ENCODE measurements at regions not wholly inside any gene's neighbourhood (a gene's known extent, or its start where the extent isn't known, plus 50 kb on each side); places are given as distances from the start of the nearest gene placed in this dataset.

GRCh38 chr13:21822029-21822428, 151.2 kb downstream of the FGF9 start:
- H2BK5ac ChIP-seq (ENCODE audit: low read depth, low read length, poor library complexity): no peak overlapping the region
- H3K79me1 ChIP-seq (ENCODE audit: low read length): no peaks in the 10 kb centered on the region

DNA sequence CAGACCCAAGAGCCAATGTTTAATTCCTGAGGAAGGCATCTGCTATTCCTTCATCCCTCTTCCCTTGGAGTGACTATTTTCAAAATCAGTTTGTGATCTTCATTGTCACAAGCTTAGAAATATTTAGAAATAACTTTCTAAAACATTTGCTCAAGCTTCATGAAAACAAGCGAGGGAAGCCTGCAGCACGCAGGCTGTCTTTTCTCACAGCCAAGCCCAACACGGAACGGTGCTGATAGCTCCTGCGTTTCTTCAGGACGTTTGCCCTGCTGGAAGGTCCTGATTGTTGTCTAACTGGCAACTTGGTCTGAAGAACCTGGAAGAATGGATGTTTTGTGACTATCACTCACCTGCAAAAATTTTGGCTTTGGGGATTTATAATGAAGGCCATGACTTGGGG, 152.5 kb downstream of the FGF9 start:
- no peak overlapping the region for H2BK120ac ChIP-seq (ENCODE audit: insufficient read depth, low read length, poor library complexity)
- no peak for DNase-seq
- WGBS (ENCODE audit: extremely low coverage, insufficient coverage, insufficient read length): no CpG with 5 or more reads among the region's 6 CpGs

More at GRCh38 chr13:21822029-21822428, 151.2 kb downstream of the FGF9 start:
- H3K23ac ChIP-seq (ENCODE audit: low read length): no peak overlapping the region
- no peaks in the 10 kb centered on the region for H3K36me3 ChIP-seq (ENCODE audit: control insufficient read depth in 1 of 2, insufficient read depth in 2 of 2, low read length in 2 of 2)
- H2BK12ac ChIP-seq (ENCODE audit: low read length): no peak overlapping the region
- no peak overlapping the region for H2BK120ac ChIP-seq (ENCODE audit: insufficient read depth, low read length, poor library complexity)
- no peak overlapping the region for H3K4ac ChIP-seq (ENCODE audit: low read depth, low read length)
- H4K91ac ChIP-seq (ENCODE audit: low read depth, low read length): no peak overlapping the region
- peaks cover 8% of the 10 kb centered on the region for H3K9me3 ChIP-seq (ENCODE audit: insufficient read depth, low read depth, low read length)
- no peaks in the 10 kb centered on the region for H3K4me1 ChIP-seq (ENCODE audit: control insufficient read depth in 1 of 2, insufficient read depth in 2 of 2, low read length in 2 of 2)
- H3K27ac ChIP-seq (ENCODE audit: low read depth, low read length): no peak overlapping the region
- no peak overlapping the region for H3K14ac ChIP-seq (ENCODE audit: low read length)
- no peak overlapping the region for H3K4me3 ChIP-seq (ENCODE audit: low read depth, low read length)
- H2AK5ac ChIP-seq (ENCODE audit: low read length): no peak overlapping the region
- no peak overlapping the region for H3K9ac ChIP-seq (ENCODE audit: low read length)
- no peak overlapping the region for H4K12ac ChIP-seq (ENCODE audit: low read depth, low read length)
- WGBS (ENCODE audit: extremely low coverage, insufficient coverage, insufficient read length): no CpG with 5 or more reads among the region's 4 CpGs
- H2AFZ ChIP-seq (ENCODE audit: insufficient read depth, low read length, poor library complexity): no peak overlapping the region
- no peak overlapping the region for H3K4me2 ChIP-seq (ENCODE audit: low read length)
- H3K27me3 ChIP-seq (ENCODE audit: insufficient read depth, low read length): no peaks in the 10 kb centered on the region
- H3K18ac ChIP-seq (ENCODE audit: low read length): no peak overlapping the region
- no peak overlapping the region for H4K8ac ChIP-seq (ENCODE audit: low read depth, low read length)
- no peak for DNase-seq
- no peaks in the 10 kb centered on the region for H3K79me2 ChIP-seq (ENCODE audit: control insufficient read depth, insufficient read depth, low read length, poor library complexity)

DNA sequence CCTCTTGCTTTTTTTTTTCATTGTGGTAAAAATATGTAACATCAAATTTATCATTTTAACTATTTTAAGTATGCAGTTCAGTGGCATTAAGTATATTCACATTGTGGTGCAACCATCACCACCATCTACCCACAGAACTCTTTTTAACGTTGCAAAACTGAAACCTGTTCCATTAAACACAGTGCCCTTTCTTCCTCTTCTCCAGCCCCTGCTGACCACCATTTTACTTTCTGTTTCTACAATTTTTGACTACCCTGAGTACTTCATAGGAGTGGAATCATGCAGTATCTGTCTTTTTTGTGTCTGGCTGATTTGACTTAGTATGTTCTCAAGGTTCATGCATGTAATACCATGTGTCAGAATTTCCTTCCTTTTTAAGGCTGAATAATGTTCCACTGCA, 153.1 kb downstream of the FGF9 start:
- no CpG with 5 or more reads among the region's 1 CpG for WGBS (ENCODE audit: extremely low coverage, insufficient coverage, insufficient read length)
- Histone ChIP-seq H2AFZ (ENCODE audit: insufficient read depth, low read length, poor library complexity) (no peak overlapping the region), H3K4me1 (ENCODE audit: control insufficient read depth in 1 of 2, insufficient read depth in 2 of 2, low read length in 2 of 2) (no peaks in the 10 kb centered on the region), H3K79me2 (ENCODE audit: control insufficient read depth, insufficient read depth, low read length, poor library complexity) (no peaks in the 10 kb centered on the region), H3K18ac (ENCODE audit: low read length) (no peak overlapping the region), H2BK5ac (ENCODE audit: low read depth, low read length, poor library complexity) (no peak overlapping the region), H3K4ac (ENCODE audit: low read depth, low read length) (no peak overlapping the region), H3K36me3 (ENCODE audit: control insufficient read depth in 1 of 2, insufficient read depth in 2 of 2, low read length in 2 of 2) (no peaks in the 10 kb centered on the region), H3K9me3 (ENCODE audit: insufficient read depth, low read depth, low read length) (no peaks in the 10 kb centered on the region), H3K27ac (ENCODE audit: low read depth, low read length) (no peak overlapping the region), H3K27me3 (ENCODE audit: insufficient read depth, low read length) (no peaks in the 10 kb centered on the region), H2BK12ac (ENCODE audit: low read length) (no peak overlapping the region), H4K91ac (ENCODE audit: low read depth, low read length) (no peak overlapping the region), H3K4me2 (ENCODE audit: low read length) (no peak overlapping the region), H2AK5ac (ENCODE audit: low read length) (no peak overlapping the region), H3K14ac (ENCODE audit: low read length) (no peak overlapping the region), H3K23ac (ENCODE audit: low read length) (no peak overlapping the region), H4K12ac (ENCODE audit: low read depth, low read length) (no peak overlapping the region), H2BK120ac (ENCODE audit: insufficient read depth, low read length, poor library complexity) (no peak overlapping the region), H3K4me3 (ENCODE audit: low read depth, low read length) (no peak overlapping the region), H3K79me1 (ENCODE audit: low read length) (no peaks in the 10 kb centered on the region), H3K9ac (ENCODE audit: low read length) (no peak overlapping the region), H4K8ac (ENCODE audit: low read depth, low read length) (no peak overlapping the region)
- DNase-seq: peak in 1 of 2 donors; percentile 20

More for the DNA sequence above, 152.5 kb downstream of the FGF9 start:
- Histone ChIP-seq H3K18ac (ENCODE audit: low read length) (no peak overlapping the region), H3K79me1 (ENCODE audit: low read length) (no peaks in the 10 kb centered on the region), H3K27me3 (ENCODE audit: insufficient read depth, low read length) (no peaks in the 10 kb centered on the region), H3K9ac (ENCODE audit: low read length) (no peak overlapping the region), H3K4me3 (ENCODE audit: low read depth, low read length) (no peak overlapping the region), H3K4me1 (ENCODE audit: control insufficient read depth in 1 of 2, insufficient read depth in 2 of 2, low read length in 2 of 2) (no peaks in the 10 kb centered on the region), H2AK5ac (ENCODE audit: low read length) (no peak overlapping the region), H3K4me2 (ENCODE audit: low read length) (no peak overlapping the region), H3K79me2 (ENCODE audit: control insufficient read depth, insufficient read depth, low read length, poor library complexity) (no peaks in the 10 kb centered on the region), H3K14ac (ENCODE audit: low read length) (no peak overlapping the region), H4K8ac (ENCODE audit: low read depth, low read length) (no peak overlapping the region), H2BK5ac (ENCODE audit: low read depth, low read length, poor library complexity) (no peak overlapping the region), H3K9me3 (ENCODE audit: insufficient read depth, low read depth, low read length) (no peaks in the 10 kb centered on the region), H3K4ac (ENCODE audit: low read depth, low read length) (no peak overlapping the region), H3K36me3 (ENCODE audit: control insufficient read depth in 1 of 2, insufficient read depth in 2 of 2, low read length in 2 of 2) (no peaks in the 10 kb centered on the region), H3K23ac (ENCODE audit: low read length) (no peak overlapping the region), H4K12ac (ENCODE audit: low read depth, low read length) (no peak overlapping the region), H3K27ac (ENCODE audit: low read depth, low read length) (no peak overlapping the region), H2AFZ (ENCODE audit: insufficient read depth, low read length, poor library complexity) (no peak overlapping the region), H2BK12ac (ENCODE audit: low read length) (no peak overlapping the region), H4K91ac (ENCODE audit: low read depth, low read length) (no peak overlapping the region)

DNA sequence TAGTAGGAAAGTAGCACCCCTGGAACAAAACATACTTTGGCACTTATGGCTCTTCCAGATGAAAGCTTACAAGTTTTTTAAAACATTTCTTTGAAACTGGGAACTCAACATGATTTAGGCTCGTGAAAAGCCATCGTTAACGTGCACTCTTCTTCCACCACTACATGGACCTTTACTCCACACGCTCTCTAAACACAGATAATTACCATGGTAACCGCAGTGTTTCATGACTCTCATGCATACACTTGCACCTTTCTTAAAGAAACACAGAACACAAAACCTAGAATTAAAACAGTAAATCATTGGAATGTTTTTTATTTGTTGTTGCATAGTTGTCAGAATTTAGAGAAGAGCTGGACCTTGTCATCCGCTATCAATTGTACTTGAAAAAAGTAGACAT, 154.3 kb downstream of the FGF9 start:
- H2BK120ac ChIP-seq (ENCODE audit: insufficient read depth, low read length, poor library complexity): no peak overlapping the region
- no peak overlapping the region for H3K18ac ChIP-seq (ENCODE audit: low read length)
- H3K79me2 ChIP-seq (ENCODE audit: control insufficient read depth, insufficient read depth, low read length, poor library complexity): no peaks in the 10 kb centered on the region
- no peak overlapping the region for H3K4ac ChIP-seq (ENCODE audit: low read depth, low read length)
- H3K27ac ChIP-seq (ENCODE audit: low read depth, low read length): no peak overlapping the region
- no peak overlapping the region for H4K12ac ChIP-seq (ENCODE audit: low read depth, low read length)
- no peak overlapping the region for H4K91ac ChIP-seq (ENCODE audit: low read depth, low read length)
- no peak overlapping the region for H2BK5ac ChIP-seq (ENCODE audit: low read depth, low read length, poor library complexity)
- no peak overlapping the region for H3K14ac ChIP-seq (ENCODE audit: low read length)
- no CpG with 5 or more reads among the region's 6 CpGs for WGBS (ENCODE audit: extremely low coverage, insufficient coverage, insufficient read length)
- no peak overlapping the region for H4K8ac ChIP-seq (ENCODE audit: low read depth, low read length)
- H3K9me3 ChIP-seq (ENCODE audit: insufficient read depth, low read depth, low read length): no peaks in the 10 kb centered on the region
- H2BK12ac ChIP-seq (ENCODE audit: low read length): no peak overlapping the region
- H2AFZ ChIP-seq (ENCODE audit: insufficient read depth, low read length, poor library complexity): no peak overlapping the region
- H3K4me2 ChIP-seq (ENCODE audit: low read length): no peak overlapping the region
- H3K36me3 ChIP-seq (ENCODE audit: control insufficient read depth in 1 of 2, insufficient read depth in 2 of 2, low read length in 2 of 2): no peaks in the 10 kb centered on the region
- no peaks in the 10 kb centered on the region for H3K27me3 ChIP-seq (ENCODE audit: insufficient read depth, low read length)
- peak in 1 of 2 donors; percentile 60 for DNase-seq
- no peaks in the 10 kb centered on the region for H3K79me1 ChIP-seq (ENCODE audit: low read length)
- H3K9ac ChIP-seq (ENCODE audit: low read length): no peak overlapping the region
- no peaks in the 10 kb centered on the region for H3K4me1 ChIP-seq (ENCODE audit: control insufficient read depth in 1 of 2, insufficient read depth in 2 of 2, low read length in 2 of 2)
- no peak overlapping the region for H3K4me3 ChIP-seq (ENCODE audit: low read depth, low read length)
- no peak overlapping the region for H3K23ac ChIP-seq (ENCODE audit: low read length)
- H2AK5ac ChIP-seq (ENCODE audit: low read length): no peak overlapping the region
